PC-9 (cell line): ENCODE measurements at regions not wholly inside any gene's neighbourhood (a gene's known extent, or its start where the extent isn't known, plus 50 kb on each side); places are given as distances from the start of the nearest gene placed in this dataset.

Source experiments
- BruUV-seq: library from RNA; stranded (reverse); fragments of 400-500 nt; replicated peaks from 2 replicates; lab custom pipeline; 2021; lab: Mats Ljungman, UMichigan
- CTCF ChIA-PET: fragments of 300-600 bp; sonication (Branson Sonifier 250); formaldehyde crosslinking; loops from one replicate; lab custom pipeline; 2022; ENCODE audit warnings: antibody characterized with exemption; lab: Charles Lee
- POLR2A ChIA-PET: fragments of 300-600 bp; sonication (Branson Sonifier 250); formaldehyde crosslinking; loops from one replicate; lab custom pipeline; 2022; ENCODE audit warnings: antibody characterized with exemption; ENCODE audit not compliant: unreplicated experiment; lab: Charles Lee
- DNase-seq, 2 experiments: peaks; one replicate each; pipeline versions ENCODE4 v3.0.0 to v3.0.0-alpha.2; 2015 to 2022; ENCODE audit warnings: mixed read lengths in 1 of 2
- H2AFZ ChIP-seq: fragments of 200-600 bp; sonication (generic); 2 replicates; pipeline ENCODE4 v1.8.1; 2017; ENCODE audit warnings: antibody characterized with exemption
- H3F3A ChIP-seq: fragments of 200-600 bp; sonication (generic); 2 replicates; pipeline ENCODE4 v1.8.1; 2017; ENCODE audit warnings: antibody characterized with exemption, mild to moderate bottlenecking, low read depth; ENCODE audit not compliant: insufficient read depth
- H3K27ac ChIP-seq: fragments of 200-600 bp; sonication (generic); 2 replicates; pipeline ENCODE4 v1.6.1; 2016; ENCODE audit warnings: mixed run types
- H3K27me3 ChIP-seq: fragments of 200-600 bp; sonication (generic); 2 replicates; pipeline ENCODE4 v1.6.1; 2016; ENCODE audit warnings: low read depth, mixed run types; ENCODE audit not compliant: insufficient read depth
- H3K36me3 ChIP-seq: fragments of 200-600 bp; sonication (generic); 2 replicates; pipeline ENCODE4 v1.6.1; 2016; ENCODE audit warnings: low read depth, mixed run types
- H3K4me1 ChIP-seq: fragments of 200-600 bp; sonication (generic); replicated peaks from 2 replicates; pipeline ENCODE4 v1.6.1; 2016; ENCODE audit warnings: mixed run types; ENCODE audit not compliant: insufficient read depth
- H3K4me2 ChIP-seq: fragments of 200-600 bp; sonication (generic); 2 replicates; pipeline ENCODE4 v1.6.1; 2017; ENCODE audit warnings: mixed run types
- H3K4me3 ChIP-seq: fragments of 200-600 bp; sonication (generic); 2 replicates; pipeline ENCODE4 v1.6.1; 2016; ENCODE audit warnings: mixed run types
- H3K79me2 ChIP-seq: fragments of 200-600 bp; sonication (generic); 2 replicates; pipeline ENCODE4 v1.6.1; 2017; ENCODE audit warnings: low read depth, mixed run types
- H3K9me2 ChIP-seq: fragments of 200-600 bp; sonication (generic); 2 replicates; pipeline ENCODE4 v1.8.1; 2017; ENCODE audit warnings: mild to moderate bottlenecking; ENCODE audit not compliant: insufficient read depth
- H3K9me3 ChIP-seq: fragments of 200-600 bp; sonication (generic); 2 replicates; pipeline ENCODE4 v1.8.1; 2016; ENCODE audit warnings: low read depth; ENCODE audit not compliant: insufficient read depth
- H4K20me1 ChIP-seq: fragments of 200-600 bp; sonication (generic); 2 replicates; pipeline ENCODE4 v1.8.1; 2017; ENCODE audit not compliant: insufficient read depth
- CTCF ChIP-seq: fragments of 200-600 bp; sonication (generic); conservative IDR thresholded peaks from 2 replicates; pipeline ENCODE4 v1.6.1; 2017; ENCODE audit warnings: mixed run types, antibody characterized with exemption, mild to moderate bottlenecking, moderate library complexity
- EZH2 ChIP-seq: fragments of 200-600 bp; sonication (generic); IDR thresholded peaks from 2 replicates; pipeline ENCODE4 v1.8.0; 2017; ENCODE audit warnings: antibody characterized with exemption, low read depth
- intact Hi-C: fragments of 100-400 bp; cut with micrococcal nuclease; formaldehyde crosslinking; loops from one replicate; pipeline ENCODE4 v1.10.0; 2022; ENCODE audit not compliant: unreplicated experiment

- H3K27ac ChIP-seq, result no peak overlapping the region
- H4K20me1 ChIP-seq, result no peaks in the 10 kb centered on the region
- no peaks in the 10 kb centered on the region for H3K79me2 ChIP-seq
- no peak overlapping the region for H2AFZ ChIP-seq
- intact Hi-C loops, result loop anchor here (5.0 kb wide), 1 partner anchor 227 kb away; no protein-coding TSS in a partner anchor
- H3K27me3 ChIP-seq, result no peaks in the 10 kb centered on the region
- H3K4me2 ChIP-seq, result no peak overlapping the region
- H3K36me3 ChIP-seq, result no peaks in the 10 kb centered on the region
- no peak overlapping the region for H3K4me3 ChIP-seq
- no peaks in the 10 kb centered on the region for H3K9me3 ChIP-seq
- H3K4me1 ChIP-seq, result no peaks in the 10 kb centered on the region
- DNase-seq, result no peak
- no peak for TF ChIP-seq EZH2
- POLR2A ChIA-PET, result no interaction called here
- CTCF ChIA-PET, result no interaction called here
- no peaks in the 10 kb centered on the region for H3K9me2 ChIP-seq
- H3F3A ChIP-seq, result no peaks in the 10 kb centered on the region
- no TSS peak for BruUV-seq
These were observed 152.8 kb upstream of the CTAGE1 start for GRCh38 chr18:22570492-22570891.

- Histone ChIP-seq H3K9me2 (no peaks in the 10 kb centered on the region), H3K4me2 (no peak overlapping the region), H2AFZ (no peak overlapping the region), H3F3A (no peaks in the 10 kb centered on the region), H3K4me3 (no peak overlapping the region), H4K20me1 (no peaks in the 10 kb centered on the region), H3K36me3 (no peaks in the 10 kb centered on the region), H3K4me1 (no peaks in the 10 kb centered on the region), H3K9me3 (no peaks in the 10 kb centered on the region), H3K27ac (no peak overlapping the region), H3K27me3 (no peaks in the 10 kb centered on the region), H3K79me2 (no peaks in the 10 kb centered on the region)
- no peak for TF ChIP-seq CTCF
- TF ChIP-seq EZH2, result no peak
- intact Hi-C loops, result loop anchor here (5.0 kb wide), 1 partner anchor 225 kb away; no protein-coding TSS in a partner anchor
- ChIA-PET CTCF (interaction anchor here (0.6 kb wide), 1 partner anchor 153 kb away, joined by 3 read pairs; no protein-coding TSS in a partner anchor), POLR2A (interaction anchor here (0.6 kb wide), 1 partner anchor 29 kb away, joined by 3 read pairs; no protein-coding TSS in a partner anchor)
- BruUV-seq, result no TSS peak
- no peak for DNase-seq
These were observed 154.6 kb upstream of the CTAGE1 start for GRCh38 chr18:22572341-22572740.

- TF ChIP-seq CTCF (no peak), EZH2 (no peak)
- ChIA-PET POLR2A (no interaction called here), CTCF (no interaction called here)
- Histone ChIP-seq H3K79me2 (no peaks in the 10 kb centered on the region), H3K4me3 (no peak overlapping the region), H3F3A (no peaks in the 10 kb centered on the region), H3K4me1 (no peaks in the 10 kb centered on the region), H3K27ac (no peak overlapping the region), H3K27me3 (no peaks in the 10 kb centered on the region), H3K9me2 (no peaks in the 10 kb centered on the region), H2AFZ (no peak overlapping the region), H3K9me3 (no peaks in the 10 kb centered on the region), H4K20me1 (no peaks in the 10 kb centered on the region), H3K4me2 (no peak overlapping the region), H3K36me3 (no peaks in the 10 kb centered on the region)
- BruUV-seq, result no TSS peak
- intact Hi-C loops, result no loop called here
- DNase-seq, result no peak
These were observed 161.6 kb upstream of the CTAGE1 start for GRCh38 chr18:22579271-22579670.

- BruUV-seq, result no TSS peak
- TF ChIP-seq EZH2 (no peak), CTCF (no peak)
- H3K27me3 ChIP-seq, result no peaks in the 10 kb centered on the region
- no peak overlapping the region for H2AFZ ChIP-seq
- intact Hi-C loops, result no loop called here
- H4K20me1 ChIP-seq, result no peaks in the 10 kb centered on the region
- H3K36me3 ChIP-seq, result no peaks in the 10 kb centered on the region
- no peak overlapping the region for H3K27ac ChIP-seq
- ChIA-PET POLR2A (interaction anchor here (0.5 kb wide), 1 partner anchor 20 kb away, joined by 3 read pairs; no protein-coding TSS in a partner anchor), CTCF (no interaction called here)
- no peak for DNase-seq
- no peak overlapping the region for H3K4me3 ChIP-seq
- no peaks in the 10 kb centered on the region for H3K79me2 ChIP-seq
- no peaks in the 10 kb centered on the region for H3K9me2 ChIP-seq
- H3F3A ChIP-seq, result no peaks in the 10 kb centered on the region
- no peak overlapping the region for H3K4me2 ChIP-seq
- no peaks in the 10 kb centered on the region for H3K9me3 ChIP-seq
- no peaks in the 10 kb centered on the region for H3K4me1 ChIP-seq
These were observed 167.6 kb upstream of the CTAGE1 start for GRCh38 chr18:22585333-22585732.
